Hematopoietic multipotent progenitor cell treated with erythropoietin and hydrocortisone succinate and interleukin-3 and kit ligand, for 17 days (in vitro differentiated cells): ENCODE measurements at regions not wholly inside any gene's neighbourhood (a gene's known extent, or its start where the extent isn't known, plus 50 kb on each side); places are given as distances from the start of the nearest gene placed in this dataset.
"Not testable (repeated sequence)": the region's sequence is repeated elsewhere in the genome, so short reads cannot be mapped to it uniquely, and the experiment has no call there.

Experiments used
- DNase-seq: peaks from one replicate; pipeline ENCODE4 v3.0.0-alpha.2; 2015; ENCODE audit warnings: low spot score

- no peak for DNase-seq
These were observed 1346.3 kb downstream of the REEP3 start for GRCh38 chr10:64867501-64867962.

GRCh38 chr10:64873088-64873487 lies 1351.9 kb downstream of the REEP3 start:
- no peak for DNase-seq

- DNase-seq, result no peak
These were observed 1352.8 kb downstream of the REEP3 start for GRCh38 chr10:64873959-64874358.

GRCh38 chr10:64880546-64880945 lies 1359.3 kb downstream of the REEP3 start:
- DNase-seq, result no peak

- DNase-seq, result no peak
These were observed 1360.1 kb downstream of the REEP3 start for GRCh38 chr10:64881257-64881656.

- no peak for DNase-seq
These were observed 1375.4 kb downstream of the REEP3 start for GRCh38 chr10:64896582-64896981.

- not testable (repeated sequence) for DNase-seq
These were observed 1385.1 kb downstream of the REEP3 start for GRCh38 chr10:64906311-64906710.

- not testable (repeated sequence) for DNase-seq
These were observed 1403.1 kb downstream of the REEP3 start for GRCh38 chr10:64924306-64924705.

GRCh38 chr10:64952042-64952441 lies 1430.8 kb downstream of the REEP3 start:
- no peak for DNase-seq

GRCh38 chr10:64956441-64956840 lies 1435.2 kb downstream of the REEP3 start:
- no peak for DNase-seq

GRCh38 chr10:64959116-64959515 lies 1437.9 kb downstream of the REEP3 start:
- DNase-seq, result no peak

GRCh38 chr10:64959883-64960282 lies 1438.7 kb downstream of the REEP3 start:
- no peak for DNase-seq

GRCh38 chr10:64973391-64973790 lies 1452.2 kb downstream of the REEP3 start:
- no peak for DNase-seq

GRCh38 chr10:64976150-64976549 lies 1454.9 kb downstream of the REEP3 start:
- no peak for DNase-seq

- no peak for DNase-seq
These were observed 1456.7 kb downstream of the REEP3 start for GRCh38 chr10:64977915-64978314.

- DNase-seq, result no peak
These were observed 1475.7 kb downstream of the REEP3 start for GRCh38 chr10:64996886-64997285.

GRCh38 chr10:65010845-65011244 lies 1489.6 kb downstream of the REEP3 start:
- no peak for DNase-seq

- DNase-seq, result no peak
These were observed 1496.3 kb downstream of the REEP3 start for GRCh38 chr10:65017523-65017922.

- no peak for DNase-seq
These were observed 1503.7 kb downstream of the REEP3 start for GRCh38 chr10:65024886-65025285.

GRCh38 chr10:65030263-65030662 lies 1509.1 kb downstream of the REEP3 start:
- DNase-seq, result no peak

- no peak for DNase-seq
These were observed 1511.9 kb downstream of the REEP3 start for GRCh38 chr10:65032867-65033769.

GRCh38 chr10:65033957-65034356 lies 1512.8 kb downstream of the REEP3 start:
- DNase-seq, result no peak

- DNase-seq, result no peak
These were observed 1519.6 kb downstream of the REEP3 start for GRCh38 chr10:65040796-65041195.

GRCh38 chr10:65041307-65041706 lies 1520.1 kb downstream of the REEP3 start:
- no peak for DNase-seq
